Heart left ventricle (tissue), 16 donors: ENCODE measurements at regions not wholly inside any gene's neighbourhood (a gene's known extent, or its start where the extent isn't known, plus 50 kb on each side); places are given as distances from the start of the nearest gene placed in this dataset.
"Not testable (repeated sequence)": the region's sequence is repeated elsewhere in the genome, so short reads cannot be mapped to it uniquely, and the experiment has no call there.

Experiments used
- ATAC-seq, 4 donors: fragments of 200-7000 bp; cut with Tn5 transposase; one replicate each; pipeline ENCODE4 v1.9.1; 2020 to 2022; ENCODE audit warnings: moderate library complexity in 4 of 4, mild to moderate bottlenecking in 3 of 4, moderate number of reproducible peaks in 1 of 4
- DNase-seq, 5 donors: peaks; one replicate each; pipeline ENCODE4 v3.0.0-alpha.2; 2020
- H3K27ac ChIP-seq, 12 donors: fragments of 200-600 bp; sonication (generic) in 4 of 12; one replicate each; pipeline versions ENCODE4 v1.5.0 to v1.8.0; 2016 to 2022; ENCODE audit warnings: mild to moderate bottlenecking in 2 of 12
- H3K27me3 ChIP-seq, 9 donors: fragments of 200-600 bp; sonication (generic) in 2 of 9; one replicate each; pipeline versions ENCODE4 v1.5.1 to v1.8.0; 2016 to 2022; ENCODE audit warnings: mild to moderate bottlenecking in 3 of 9
- H3K36me3 ChIP-seq, 9 donors: fragments of 200-600 bp; sonication (generic) in 2 of 9; one replicate each; pipeline versions ENCODE4 v1.5.0 to v1.8.0; 2018 to 2022; ENCODE audit warnings: mild to moderate bottlenecking in 2 of 9
- H3K4me1 ChIP-seq, 12 donors: fragments of 200-600 bp; sonication (generic) in 4 of 12; one replicate each; pipeline versions ENCODE4 v1.5.0 to v1.8.0; 2016 to 2022; ENCODE audit warnings: mild to moderate bottlenecking in 3 of 12
- H3K4me3 ChIP-seq, 12 donors: fragments of 200-600 bp; sonication (generic) in 4 of 12; one replicate each; pipeline versions ENCODE4 v1.5.0 to v1.8.0; 2017 to 2022; ENCODE audit warnings: mild to moderate bottlenecking in 9 of 12, moderate library complexity in 4 of 12
- H3K9me3 ChIP-seq, 12 donors: fragments of 200-600 bp; sonication (generic) in 4 of 12; one replicate each; pipeline versions ENCODE4 v1.5.0 to v1.8.0; 2016 to 2022; ENCODE audit warnings: mild to moderate bottlenecking in 1 of 12
- CTCF ChIP-seq, 12 donors: fragments of 200-600 bp; sonication (generic) in 4 of 12; IDR thresholded peaks; one replicate each; pipeline versions ENCODE4 v1.5.0 to v1.8.0; 2018 to 2022; ENCODE audit warnings: antibody characterized with exemption in 12 of 12, mild to moderate bottlenecking in 5 of 12
- POLR2A ChIP-seq, 2 donors: fragments of 450-650 bp; IDR thresholded peaks; one replicate each; pipeline ENCODE4 v1.6.1; 2017; ENCODE audit warnings: antibody characterized with exemption in 2 of 2, mild to moderate bottlenecking in 2 of 2, moderate library complexity in 2 of 2
- WGBS, 4 donors: extraction: QIAGEN DNeasy Blood & Tissue Kit in 2 of 4; methylation state at CpG; one replicate each; pipeline versions ENCODE4 v1.1.5 to v1.1.7; 2013 to 2018; 5-methylcytosine and 5-hydroxymethylcytosine counted together
- intact Hi-C, 10 donors: fragments of 100-400 bp; cut with DNase I; formaldehyde crosslinking; loops; one replicate each; pipeline versions ENCODE4 v1.11.1 to v1.14.2; 2022
- donor health status: ischemic (EF 13 %, LVEDD 7.1; RV severe dilation, severe dysfunction).
- donor health status: healthy with polysubstance abuse.
- donor health status: DM: no; HTN: yes; CAD: no.
- donor health status: DM: no; HTN: no; CAD: no.
- donor health status: ischemic (EF 25% LVEDD 6.9; RV normal size, moderate dysfunction).
- donor health status: ischemic (EF 25% LVEDD 5.7; RV mildly dilated, moderate dysfunction).
- donor health status: healthy.
- donor health status: DM: yes; HTN: yes; CAD: no.
- donor health status: ischemic (EF 35%, LVEDD 5.7; RV mildly dilated, moderate dysfunction).
- donor health status: nonischemic (EF 11% LVEDD 7.7; RV severe dilation, severe dysfunction).
- donor health status: DM: yes; HTN: yes; CAD: no.
- donor health status: PGD.
- donor health status: ischemic (EF 29% LVEDD 5.4; RV normal size, mild dysfunction).
- donor health status: nonischemic (EF 23%, LVEDD 6.1; RV moderate dilation, normal function).

DNA sequence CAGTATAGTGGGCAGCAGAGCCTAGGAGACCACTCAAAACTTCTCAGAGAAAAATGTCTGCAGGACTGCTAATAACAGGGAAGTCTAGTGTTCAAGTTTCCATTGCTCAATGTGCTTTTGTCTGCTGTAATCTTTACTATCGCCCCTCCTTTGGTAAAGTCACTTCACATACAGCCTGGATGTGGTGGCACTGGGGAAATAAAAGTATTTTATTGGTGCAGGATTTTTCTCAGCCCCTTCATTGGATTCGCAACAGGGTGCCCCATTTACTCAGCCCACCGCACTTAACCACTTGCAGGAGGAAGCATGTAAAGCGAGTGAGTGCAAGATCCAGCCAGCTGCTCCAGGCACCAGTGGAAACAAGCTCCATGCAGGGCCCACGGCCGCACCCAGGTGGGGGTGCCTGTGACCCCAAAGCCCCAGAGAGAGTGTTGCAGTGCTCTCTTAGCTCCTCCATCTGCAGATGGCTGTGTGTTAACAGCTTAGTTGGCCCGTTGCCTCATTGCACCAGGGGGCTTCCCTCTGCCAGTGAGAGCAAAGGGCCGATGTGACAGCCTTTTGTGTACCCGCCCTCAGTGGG lies 163.5 kb upstream of the TMEM72 start:
- DNase-seq, result no peak
- Histone ChIP-seq H3K27me3 (no peaks in the 10 kb centered on the region), H3K4me1 (no peaks in the 10 kb centered on the region), H3K36me3 (no peaks in the 10 kb centered on the region), H3K4me3 (no peak overlapping the region), H3K27ac (no peak overlapping the region), H3K9me3 (peaks cover 0 to 11% (median 0%) of the 10 kb centered on the region in 12 donors)
- 87 to 95% (median 93%) methylated on average over 8 to 9 of the region's 9 CpGs for WGBS, 4 donors
- no peak for TF ChIP-seq POLR2A (IDR thresholded peaks at IDR 0.05)
- TF ChIP-seq CTCF (IDR thresholded peaks at IDR 0.05), result no peak
- no peak for ATAC-seq
- intact Hi-C loops, result no loop called here

DNA sequence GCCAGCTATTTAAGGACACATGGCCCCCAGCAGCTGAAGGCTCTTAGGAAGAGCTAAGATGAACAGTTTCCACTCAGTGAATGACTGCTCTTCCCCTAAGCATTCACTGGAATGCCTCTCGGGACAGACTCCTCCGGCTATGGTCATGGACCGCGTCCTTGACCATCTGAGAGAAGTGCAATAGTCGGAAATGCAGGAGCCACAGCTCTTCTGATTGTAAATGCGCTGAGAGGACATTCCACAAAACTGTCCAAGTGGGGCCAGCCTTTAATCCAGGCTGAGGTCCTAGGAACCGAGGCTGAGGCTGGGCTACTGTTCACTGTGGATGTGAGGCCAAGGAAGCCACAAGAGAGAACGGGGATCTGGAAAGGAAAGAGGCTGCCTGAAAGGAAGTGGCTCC lies 162.0 kb upstream of the TMEM72 start:
- TF ChIP-seq POLR2A (IDR thresholded peaks at IDR 0.05) (no peak), CTCF (IDR thresholded peaks at IDR 0.05) (no peak)
- H3K27me3 ChIP-seq, result no peaks in the 10 kb centered on the region
- no peak overlapping the region for H3K27ac ChIP-seq
- peaks cover 0 to 11% (median 0%) of the 10 kb centered on the region in 12 donors for H3K9me3 ChIP-seq
- intact Hi-C loops, result no loop called here
- peaks cover 0 to 4% (median 0%) of the 10 kb centered on the region in 12 donors for H3K4me1 ChIP-seq
- H3K4me3 ChIP-seq, result no peak overlapping the region
- ATAC-seq, result no peak
- DNase-seq, result no peak
- H3K36me3 ChIP-seq, result no peaks in the 10 kb centered on the region
- WGBS, 4 donors, result 85 to 91% (median 89%) methylated on average over 8 of the region's 8 CpGs

DNA sequence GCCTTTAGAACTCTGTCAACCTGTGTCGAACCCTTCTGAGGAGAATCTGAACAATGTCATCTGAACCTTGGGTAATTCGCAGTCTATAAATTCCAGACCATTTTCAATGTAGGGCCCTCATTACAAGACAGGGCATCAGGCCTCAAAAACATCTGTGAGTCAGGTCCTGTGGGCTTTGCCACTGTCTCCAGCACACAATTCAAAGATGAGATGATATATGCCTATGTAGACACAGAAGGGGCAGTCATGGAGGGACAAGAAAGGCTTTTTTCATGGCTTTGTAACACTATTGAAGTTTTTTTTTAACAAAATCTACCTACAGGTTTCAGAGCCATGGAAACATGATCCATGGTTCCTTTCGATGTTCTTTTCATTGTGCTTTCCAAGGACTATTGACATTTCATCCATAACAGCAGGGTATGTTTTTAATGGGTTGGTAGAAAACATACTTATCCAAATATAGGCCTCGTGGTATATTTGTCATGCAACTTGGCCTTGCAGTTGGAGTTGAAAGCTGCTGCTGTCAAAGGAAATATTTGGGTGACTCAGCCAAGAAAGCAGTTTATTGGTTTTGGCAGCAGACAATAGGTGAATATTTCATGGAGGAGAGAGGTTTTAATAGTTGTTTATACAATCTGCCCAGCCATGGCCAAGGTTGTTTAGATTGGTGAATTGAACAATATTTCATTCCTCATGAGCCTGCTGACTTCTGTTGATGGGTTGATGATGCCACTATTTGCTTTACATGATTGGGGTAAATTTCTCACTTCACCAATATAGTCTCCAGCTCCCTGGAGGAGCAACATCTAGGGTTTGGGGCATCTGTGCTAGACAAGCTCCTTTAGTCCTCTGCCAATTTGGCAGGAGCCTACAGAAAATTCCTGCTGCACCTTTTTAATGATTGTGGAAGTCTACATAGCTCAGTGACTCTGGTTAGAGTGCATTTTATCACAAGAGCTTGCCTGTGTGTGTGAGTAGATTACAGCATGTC lies 158.4 kb upstream of the TMEM72 start:
- intact Hi-C loops, result no loop called here
- ATAC-seq, result no peak
- 74 to 78% (median 77%) methylated on average over 4 of the region's 4 CpGs for WGBS, 4 donors
- no peaks in the 10 kb centered on the region for H3K36me3 ChIP-seq
- no peaks in the 10 kb centered on the region for H3K27me3 ChIP-seq
- no peak overlapping the region for H3K27ac ChIP-seq
- peaks cover 0 to 5% (median 0%) of the 10 kb centered on the region in 12 donors for H3K4me1 ChIP-seq
- peaks cover 0 to 11% (median 0%) of the 10 kb centered on the region in 12 donors for H3K9me3 ChIP-seq
- TF ChIP-seq CTCF (IDR thresholded peaks at IDR 0.05) (no peak), POLR2A (IDR thresholded peaks at IDR 0.05) (no peak)
- DNase-seq, result no peak
- no peak overlapping the region for H3K4me3 ChIP-seq

DNA sequence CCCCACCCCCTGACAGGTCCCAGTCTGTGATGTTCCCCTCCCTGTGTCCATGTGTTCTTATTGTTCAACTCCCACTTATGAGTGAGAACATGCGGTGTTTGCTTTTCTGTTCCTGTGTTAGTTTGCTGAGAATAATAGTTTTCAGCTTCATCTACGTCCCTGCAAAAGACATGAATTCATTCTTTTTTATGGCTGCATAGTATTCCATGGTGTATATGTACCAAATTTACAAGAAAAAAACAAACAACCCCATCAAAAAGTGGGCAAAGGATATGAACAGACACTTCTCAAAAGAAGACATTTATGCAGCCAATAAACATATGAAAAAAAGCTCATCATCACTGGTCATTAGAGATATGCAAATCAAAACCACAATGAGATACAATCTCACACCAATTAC lies 156.8 kb upstream of the TMEM72 start:
- H3K27ac ChIP-seq, H3K27me3 ChIP-seq, ATAC-seq, H3K4me1 ChIP-seq, DNase-seq, H3K4me3 ChIP-seq, intact Hi-C loops, H3K9me3 ChIP-seq, H3K36me3 ChIP-seq: not testable (repeated sequence)
- WGBS, 4 donors, result 91 to 95% (median 93%) methylated on average over 2 of the region's 2 CpGs
